H1 (cell line): ENCODE measurements at regions not wholly inside any gene's neighbourhood (a gene's known extent, or its start where the extent isn't known, plus 50 kb on each side); places are given as distances from the start of the nearest gene placed in this dataset.

Experiments used
- CTCF ChIA-PET: fragments of 300-600 bp; sonication (Branson Sonifier 250); formaldehyde crosslinking; loops from one replicate; lab custom pipeline; 2021; ENCODE audit not compliant: partially characterized antibody; lab: Charles Lee
- POLR2A ChIA-PET: fragments of 300-600 bp; sonication (Branson Sonifier 250); formaldehyde crosslinking; loops from one replicate; lab custom pipeline; 2021; ENCODE audit warnings: inconsistent platforms; ENCODE audit not compliant: partially characterized antibody; lab: Charles Lee
- DNase-seq, 2 experiments: peaks; one replicate each; pipeline versions ENCODE4 v3.0.0 to v3.0.0-alpha.2; 2010 to 2022; ENCODE audit warnings: low spot score in 2 of 2, low read depth in 1 of 2, mixed read lengths in 1 of 2
- FAIRE-seq: peaks from 2 replicates; lab custom pipeline; 2011; peaks lifted over from hg19 to GRCh38; lab: Jason Lieb, UNC
- H2AFZ ChIP-seq: 2 replicates; pipeline ENCODE4 v1.8.1; 2012; ENCODE audit warnings: low read length, inconsistent platforms
- H2AK5ac ChIP-seq: 2 replicates; pipeline ENCODE4 v1.6.1; 2013; ENCODE audit warnings: low read depth, low read length
- H2BK120ac ChIP-seq: replicated peaks from 2 replicates; pipeline ENCODE3; 2013; ENCODE audit warnings: low read depth, low read length, inconsistent platforms
- H2BK12ac ChIP-seq: 2 replicates; pipeline ENCODE4 v1.6.1; 2013; ENCODE audit warnings: low read depth, low read length
- H2BK15ac ChIP-seq: 2 replicates; pipeline ENCODE4 v1.6.1; 2013; ENCODE audit warnings: low read length
- H2BK20ac ChIP-seq: 2 replicates; pipeline ENCODE4 v1.6.1; 2013; ENCODE audit warnings: low read length
- H2BK5ac ChIP-seq: 2 replicates; pipeline ENCODE4 v1.6.1; 2013; ENCODE audit warnings: low read depth, low read length
- H3K14ac ChIP-seq: 2 replicates; pipeline ENCODE4 v1.6.1; 2013; ENCODE audit warnings: inconsistent platforms; ENCODE audit not compliant: insufficient read length
- H3K18ac ChIP-seq: 2 replicates; pipeline ENCODE4 v1.6.1; 2013; ENCODE audit warnings: low read length; ENCODE audit errors: extremely low read depth
- H3K23ac ChIP-seq: 2 replicates; pipeline ENCODE4 v1.6.1; 2013; ENCODE audit warnings: inconsistent platforms; ENCODE audit not compliant: insufficient read length
- H3K23me2 ChIP-seq: 2 replicates; pipeline ENCODE4 v1.6.1; 2013; ENCODE audit warnings: low read depth, low read length
- H3K27ac ChIP-seq: 2 replicates; pipeline ENCODE4 v1.6.1; 2011; ENCODE audit warnings: low read depth, low read length, inconsistent platforms
- H3K27me3 ChIP-seq, 4 experiments: replicated peaks in 1 of 4; 1 replicate in 1 of 4; 2 replicates in 3 of 4; pipeline versions ENCODE4 v1.6.1 to v1.8.1; 2011 to 2013; ENCODE audit warnings: low read length in 3 of 4, mild to moderate bottlenecking in 3 of 4, inconsistent platforms in 2 of 4, mixed read lengths in 2 of 4, moderate library complexity in 1 of 4; ENCODE audit not compliant: control insufficient read depth in 3 of 4, insufficient read depth in 3 of 4; ENCODE audit errors: extremely low read depth in 1 of 4
- H3K36me3 ChIP-seq, 4 experiments: 2 replicates each; pipeline versions ENCODE4 v1.6.1 to v1.8.1; 2011 to 2013; ENCODE audit warnings: mild to moderate bottlenecking in 4 of 4, low read length in 3 of 4, moderate library complexity in 2 of 4, control low read depth in 1 of 4, inconsistent platforms in 1 of 4; ENCODE audit not compliant: insufficient read depth in 4 of 4, control insufficient read depth in 2 of 4
- H3K4ac ChIP-seq: replicated peaks from 2 replicates; pipeline ENCODE3; 2013; ENCODE audit warnings: low read length, low read depth, mixed read lengths, inconsistent platforms; ENCODE audit not compliant: insufficient read length
- H3K4me1 ChIP-seq, 4 experiments: replicated peaks in 1 of 4; 1 replicate in 1 of 4; 2 replicates in 3 of 4; pipeline versions ENCODE4 v1.6.1 to v1.8.1; 2011 to 2013; ENCODE audit warnings: low read length in 3 of 4, inconsistent platforms in 2 of 4, mixed read lengths in 1 of 4; ENCODE audit not compliant: insufficient read depth in 4 of 4, control insufficient read depth in 3 of 4
- H3K4me2 ChIP-seq, 2 experiments: 2 replicates each; pipeline versions ENCODE4 v1.6.1 to v1.8.1; 2011 to 2013; ENCODE audit warnings: low read depth in 2 of 2, low read length in 2 of 2, control low read depth in 1 of 2, inconsistent platforms in 1 of 2, mild to moderate bottlenecking in 1 of 2; ENCODE audit not compliant: insufficient read depth in 1 of 2
- H3K4me3 ChIP-seq, 4 experiments: fragments of 200-600, 300-600 bp in 1 of 4; sonication (generic), shearing (Covaris generic), sonication (Bioruptor Twin) in 1 of 4; 2 replicates each; pipeline versions ENCODE4 v1.5.1 to v1.8.1; 2011 to 2016; ENCODE audit warnings: low read length in 4 of 4, low read depth in 3 of 4, control low read depth in 2 of 4, inconsistent platforms in 2 of 4, mild to moderate bottlenecking in 2 of 4, mixed read lengths in 1 of 4, moderate library complexity in 1 of 4; ENCODE audit not compliant: insufficient read depth in 2 of 4; ENCODE audit errors: extremely low read depth in 1 of 4
- H3K56ac ChIP-seq: replicated peaks from 2 replicates; pipeline ENCODE3; 2013; ENCODE audit warnings: low read depth, mild to moderate bottlenecking, mixed read lengths, low read length, inconsistent platforms; ENCODE audit not compliant: insufficient read length
- H3K79me1 ChIP-seq: 2 replicates; pipeline ENCODE4 v1.6.1; 2013; ENCODE audit warnings: low read depth, low read length, control low read depth
- H3K79me2 ChIP-seq, 2 experiments: 2 replicates each; pipeline versions ENCODE4 v1.6.1 to v1.8.1; 2012 to 2013; ENCODE audit warnings: low read length in 2 of 2, mild to moderate bottlenecking in 2 of 2, inconsistent platforms in 1 of 2; ENCODE audit not compliant: insufficient read depth in 2 of 2, control insufficient read depth in 1 of 2
- H3K9ac ChIP-seq, 4 experiments: replicated peaks in 1 of 4; 1 replicate in 1 of 4; 2 replicates in 3 of 4; pipeline versions ENCODE4 v1.6.1 to v1.8.1; 2011 to 2013; ENCODE audit warnings: low read depth in 3 of 4, low read length in 3 of 4, control low read depth in 2 of 4, mild to moderate bottlenecking in 2 of 4, moderate library complexity in 2 of 4, inconsistent platforms in 1 of 4; ENCODE audit errors: extremely low read depth in 1 of 4
- H3K9me3 ChIP-seq, 2 experiments: 2 replicates each; pipeline versions ENCODE4 v1.6.1 to v1.8.1; 2012 to 2013; ENCODE audit warnings: mild to moderate bottlenecking in 2 of 2, moderate library complexity in 2 of 2, control low read depth in 1 of 2, inconsistent platforms in 1 of 2, low read depth in 1 of 2, low read length in 1 of 2, mixed read lengths in 1 of 2; ENCODE audit not compliant: insufficient read depth in 2 of 2
- H4K20me1 ChIP-seq, 2 experiments: replicated peaks in 1 of 2; 2 replicates each; pipeline versions ENCODE3 to v1.8.1; 2011 to 2013; ENCODE audit warnings: inconsistent platforms in 2 of 2, low read length in 2 of 2, mild to moderate bottlenecking in 1 of 2; ENCODE audit not compliant: insufficient read depth in 2 of 2, control insufficient read depth in 1 of 2
- H4K5ac ChIP-seq: 2 replicates; pipeline ENCODE4 v1.6.1; 2013; ENCODE audit warnings: low read length, low read depth, mixed read lengths, inconsistent platforms; ENCODE audit not compliant: insufficient read length
- H4K8ac ChIP-seq: 2 replicates; pipeline ENCODE4 v1.8.0; 2013; ENCODE audit warnings: mild to moderate bottlenecking, moderate library complexity, low read length, inconsistent platforms; ENCODE audit not compliant: insufficient read depth; ENCODE audit errors: extremely low read depth
- H4K91ac ChIP-seq: replicated peaks from 2 replicates; pipeline ENCODE3; 2013; ENCODE audit warnings: low read length, mixed read lengths, inconsistent platforms; ENCODE audit not compliant: insufficient read length
- ATF2 ChIP-seq: IDR thresholded peaks from 2 replicates; pipeline ENCODE4 v1.6.1; 2012; ENCODE audit warnings: low read length, inconsistent platforms
- BACH1 ChIP-seq: IDR thresholded peaks from 2 replicates; pipeline ENCODE4 v1.6.1; 2012; ENCODE audit warnings: low read length, improper control_type of control experiment
- EZH2 ChIP-seq: fragments of 200-600 bp; sonication (generic); IDR thresholded peaks from 2 replicates; pipeline ENCODE4 v1.7.1; 2012; ENCODE audit warnings: low read depth, mild to moderate bottlenecking, moderate library complexity, low read length, inconsistent platforms; ENCODE audit not compliant: severe bottlenecking
- GTF2F1 ChIP-seq: IDR thresholded peaks from 2 replicates; pipeline ENCODE4 v1.6.1; 2012; ENCODE audit warnings: low read depth, low read length, improper control_type of control experiment, borderline replicate concordance
- MAFK ChIP-seq: IDR thresholded peaks from 2 replicates; pipeline ENCODE4 v1.6.1; 2012; ENCODE audit warnings: low read depth, mild to moderate bottlenecking, improper control_type of control experiment, low read length
- NANOG ChIP-seq: IDR thresholded peaks from 2 replicates; pipeline ENCODE4 v1.6.1; 2011; ENCODE audit warnings: low read length, low read depth, mild to moderate bottlenecking, inconsistent platforms; ENCODE audit not compliant: insufficient read depth, poor library complexity, severe bottlenecking
- POLR2AphosphoS5 ChIP-seq: IDR thresholded peaks from 2 replicates; pipeline ENCODE4 v1.6.1; 2011; ENCODE audit warnings: low read depth, low read length
- POU5F1 ChIP-seq: IDR thresholded peaks from 2 replicates; pipeline ENCODE4 v1.6.1; 2011; ENCODE audit warnings: low read depth, mild to moderate bottlenecking, low read length, moderate library complexity
- RAD21 ChIP-seq, 2 experiments: IDR thresholded peaks in 1 of 2; conservative IDR thresholded peaks in 1 of 2; 2 replicates each; pipeline ENCODE4 v1.6.1; 2011; ENCODE audit warnings: low read depth in 2 of 2, low read length in 2 of 2, improper control_type of control experiment in 1 of 2, inconsistent platforms in 1 of 2, mild to moderate bottlenecking in 1 of 2, moderate library complexity in 1 of 2
- RXRA ChIP-seq: IDR thresholded peaks from 2 replicates; pipeline ENCODE4 v1.6.1; 2011; ENCODE audit warnings: low read depth, mild to moderate bottlenecking, low read length, moderate library complexity; ENCODE audit not compliant: insufficient read depth
- TBP ChIP-seq: IDR thresholded peaks from 2 replicates; pipeline ENCODE4 v1.6.1; 2011; ENCODE audit warnings: low read depth, low read length, improper control_type of control experiment
- TEAD4 ChIP-seq: IDR thresholded peaks from 2 replicates; pipeline ENCODE4 v1.6.1; 2012; ENCODE audit warnings: low read depth, low read length, inconsistent platforms, mixed read lengths
- ZNF274 ChIP-seq: IDR thresholded peaks from 2 replicates; pipeline ENCODE4 v1.7.0; 2012; ENCODE audit warnings: low read length, borderline replicate concordance; ENCODE audit errors: extremely low read depth
- WGBS, 2 experiments: shearing (Covaris generic) in 1 of 2; methylation state at CpG; one replicate each; pipeline versions ENCODE4 v1.1.6 to v1.1.7; 2013 to 2015; ENCODE audit warnings: low lambda C conversion rate in 2 of 2, mixed read lengths in 2 of 2, inconsistent platforms in 1 of 2, low coverage in 1 of 2, missing lambda C conversion rate in 1 of 2; ENCODE audit not compliant: insufficient replicate concordance in 2 of 2, insufficient coverage in 1 of 2, insufficient read length in 1 of 2; ENCODE audit errors: extremely low coverage in 1 of 2, missing lambda C conversion rate in 1 of 2; 5-methylcytosine and 5-hydroxymethylcytosine counted together

DNA sequence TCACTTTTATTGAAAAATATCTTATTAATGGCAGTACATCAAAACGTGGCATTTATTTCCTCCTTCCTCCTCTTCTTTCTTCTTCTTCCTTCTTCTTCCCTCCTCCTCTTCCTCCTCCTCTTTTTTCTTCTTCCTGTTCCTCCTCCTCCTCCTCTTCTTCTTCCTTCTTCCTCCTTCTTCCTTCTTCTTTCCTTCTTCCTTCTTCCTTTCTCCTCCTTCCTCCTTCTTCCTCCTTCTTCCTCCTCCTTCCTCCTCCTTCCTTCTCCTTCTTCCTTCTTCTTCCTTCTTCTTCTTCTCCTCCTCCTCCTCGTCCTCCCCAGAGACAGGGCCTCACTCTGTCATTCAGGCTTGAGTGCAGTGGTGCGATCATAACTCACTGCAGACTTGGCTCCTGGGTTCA is 457.2 kb downstream of the AEBP2 start:
- Histone ChIP-seq H3K79me2 (no peaks in the 10 kb centered on the region), H2AK5ac (no peak overlapping the region), H3K18ac (no peak overlapping the region), H3K27me3 (no peaks in the 10 kb centered on the region), H3K23ac (no peak overlapping the region), H4K5ac (no peak overlapping the region), H3K9ac (no peak overlapping the region), H2BK15ac (no peak overlapping the region), H3K4ac (no peak overlapping the region), H3K9me3 (no peaks in the 10 kb centered on the region; a peak in 1 of 4 replicates), H2BK120ac (no peak overlapping the region), H4K20me1 (no peaks in the 10 kb centered on the region), H2BK12ac (no peak overlapping the region), H3K36me3 (no peaks in the 10 kb centered on the region), H3K4me2 (no peak overlapping the region), H3K79me1 (no peaks in the 10 kb centered on the region), H3K4me3 (no peak overlapping the region), H2BK5ac (no peak overlapping the region), H4K91ac (no peak overlapping the region), H2AFZ (no peak overlapping the region), H3K14ac (no peak overlapping the region), H4K8ac (no peak overlapping the region), H3K23me2 (no peaks in the 10 kb centered on the region; the same call in 1 of the 2 replicates), H3K27ac (no peak overlapping the region), H3K56ac (no peak overlapping the region), H3K4me1 (no peaks in the 10 kb centered on the region), H2BK20ac (no peak overlapping the region)
- WGBS, 2 experiments: 90% methylated on average over 3 of the region's 3 CpGs; no CpG with 5 or more reads in 1 of the 2 experiments
- no peak for FAIRE-seq
- ChIA-PET CTCF (no interaction called here), POLR2A (no interaction called here)
- no peak for DNase-seq
- TF ChIP-seq RAD21 (IDR thresholded peaks at IDR 0.05 in 1 of 2, conservative IDR thresholded peaks at IDR 0.05 in 1 of 2; ENCODE audit: low read depth in 2 of 2, low read length in 2 of 2): no peak
- no peak for TF ChIP-seq EZH2
- TF ChIP-seq BACH1: no peak
- no peak for TF ChIP-seq ZNF274
- TF ChIP-seq POLR2AphosphoS5: no peak
- no peak for TF ChIP-seq TBP
- no peak for TF ChIP-seq TEAD4
- no peak for TF ChIP-seq RXRA
- TF ChIP-seq MAFK: no peak
- TF ChIP-seq NANOG: no peak
- TF ChIP-seq POU5F1: no peak
- TF ChIP-seq GTF2F1: no peak
- no peak for TF ChIP-seq ATF2
